DMS53 treated with DMSO at 0.1 percent for 48 hours (cell line): ENCODE measurements at regions not wholly inside any gene's neighbourhood (a gene's known extent, or its start where the extent isn't known, plus 50 kb on each side); places are given as distances from the start of the nearest gene placed in this dataset.
"Not testable (repeated sequence)": the region's sequence is repeated elsewhere in the genome, so short reads cannot be mapped to it uniquely, and the experiment has no call there.

Experiments
- DNase-seq: peaks from one replicate; lab custom pipeline; 2025; ENCODE audit not compliant: unreplicated experiment; lab: John Stamatoyannopoulos, UW

GRCh38 chr18:11388755-11389680 is 220.4 kb upstream of the SLC35G4 start:
- no peak for DNase-seq

DNA sequence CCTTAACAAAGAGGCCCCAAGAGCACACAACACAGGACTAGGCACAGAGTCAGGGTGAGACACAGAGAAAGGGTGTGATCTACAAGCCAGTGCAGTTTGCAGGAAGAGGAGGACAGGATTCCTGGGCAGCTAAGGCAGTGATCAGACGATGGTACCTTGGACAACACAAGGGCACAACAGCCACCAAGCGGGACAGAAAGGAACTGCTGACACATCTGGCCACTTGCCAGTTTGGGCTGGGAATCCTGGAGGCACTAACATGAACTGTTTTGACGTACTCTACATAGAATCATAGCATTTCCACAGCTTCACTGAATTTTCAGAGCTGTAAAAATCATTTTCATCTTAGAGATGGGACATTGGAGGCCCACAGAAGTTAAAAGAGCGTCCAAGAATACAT is 221.5 kb upstream of the SLC35G4 start:
- DNase-seq: peak; percentile 58

DNA sequence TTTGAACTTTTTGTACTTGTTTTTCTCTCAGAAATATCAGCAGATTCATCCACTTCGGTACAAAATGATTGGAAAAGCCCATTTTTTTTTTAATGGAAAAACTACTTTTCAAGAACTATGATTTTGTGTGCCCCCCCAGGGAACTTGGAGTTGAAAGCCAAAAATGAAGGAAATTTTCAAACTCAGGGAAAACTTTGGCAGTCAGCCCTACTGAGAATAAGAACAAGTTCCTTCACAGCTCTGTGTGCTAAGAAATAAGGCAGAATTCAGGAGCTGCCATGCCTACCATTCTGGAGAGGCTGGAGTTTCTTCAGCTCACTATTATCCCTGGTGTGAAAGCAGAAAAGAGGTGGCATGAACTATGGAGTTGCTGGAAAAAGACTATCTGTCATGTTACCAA is 226.0 kb upstream of the SLC35G4 start:
- DNase-seq: no peak

- no peak for DNase-seq
Observed at GRCh38 chr18:11380968-11381367, 228.4 kb upstream of the SLC35G4 start.

DNA sequence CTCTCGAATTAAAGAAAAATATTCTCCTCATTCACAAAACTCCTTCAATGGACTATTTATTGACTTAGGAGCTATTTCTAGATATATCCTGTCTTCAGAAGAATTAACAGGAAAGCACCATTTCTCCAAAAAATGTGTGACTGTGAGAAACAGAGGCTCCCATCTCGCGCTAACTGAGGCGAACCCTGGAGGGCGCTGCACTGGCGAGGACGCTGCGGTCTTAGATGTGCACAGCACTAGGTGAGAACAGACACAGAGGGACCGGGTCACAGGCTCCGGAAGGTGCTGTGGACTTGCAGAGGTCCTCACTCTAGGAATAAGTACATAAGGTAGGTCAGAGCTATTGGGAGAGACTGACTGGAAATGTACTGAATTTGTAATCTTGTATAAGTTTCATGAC is 229.7 kb upstream of the SLC35G4 start:
- no peak for DNase-seq

DNA sequence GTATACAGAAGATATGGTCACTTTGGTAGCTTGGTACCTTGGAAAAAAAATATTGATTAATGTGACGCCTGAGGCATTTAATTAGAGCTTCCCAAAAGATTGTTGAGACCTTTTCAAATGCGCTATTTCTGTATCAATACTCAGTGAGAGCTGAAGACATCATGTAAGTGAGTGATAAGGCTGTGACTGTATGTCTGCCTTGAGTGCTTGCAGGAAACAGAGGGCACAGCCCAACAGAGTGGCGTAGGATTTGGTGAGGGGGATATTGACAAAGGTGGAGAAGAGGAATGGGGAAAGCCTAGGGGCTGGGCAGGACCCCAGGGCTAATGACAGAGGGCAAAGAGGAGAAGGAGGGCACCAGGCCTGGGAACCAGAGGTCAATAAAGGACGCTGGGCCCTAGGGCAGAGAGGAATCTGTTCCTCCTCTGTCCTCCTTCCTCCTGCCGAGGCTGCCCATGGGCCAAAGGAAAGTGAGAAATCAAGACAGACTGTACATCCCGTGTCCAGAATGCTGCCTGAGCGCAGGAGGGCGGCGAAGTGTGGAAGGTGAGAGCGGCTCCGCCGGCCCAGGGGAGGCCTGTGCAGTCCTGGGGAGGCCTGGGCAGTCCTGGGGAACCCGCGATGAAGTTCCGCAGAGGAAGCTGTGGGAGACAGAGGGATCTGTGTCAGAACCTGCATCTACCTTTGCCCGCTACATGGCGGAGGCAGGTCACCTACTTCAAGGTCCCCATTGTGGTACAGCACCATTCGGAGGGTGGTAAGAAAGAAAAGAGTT is 228.6 kb upstream of the PIEZO2 start:
- DNase-seq: no peak

DNA sequence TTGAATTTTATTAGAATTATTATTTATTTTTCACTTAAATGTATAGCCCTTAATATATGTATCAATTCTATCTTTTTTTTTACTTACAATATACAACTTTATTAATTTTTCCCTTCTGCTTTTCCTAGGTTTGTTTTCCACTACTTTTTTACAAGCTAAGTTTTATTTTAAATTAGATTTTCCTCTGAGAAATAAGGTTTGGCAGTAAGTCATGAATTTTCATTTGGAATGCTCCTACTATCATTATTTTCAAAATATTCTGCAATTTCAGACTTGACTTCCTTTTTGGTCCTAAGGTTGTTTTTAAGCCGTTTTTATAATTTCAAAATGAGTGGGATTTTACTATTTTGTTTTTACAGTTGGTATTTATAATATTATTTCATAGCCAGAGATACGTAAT is 222.8 kb upstream of the PIEZO2 start:
- DNase-seq: no peak

GRCh38 chr18:11369556-11369955 is 220.2 kb upstream of the PIEZO2 start:
- DNase-seq: no peak

- DNase-seq: no peak
Observed at GRCh38 chr18:11368020-11368419, 218.7 kb upstream of the PIEZO2 start.

DNA sequence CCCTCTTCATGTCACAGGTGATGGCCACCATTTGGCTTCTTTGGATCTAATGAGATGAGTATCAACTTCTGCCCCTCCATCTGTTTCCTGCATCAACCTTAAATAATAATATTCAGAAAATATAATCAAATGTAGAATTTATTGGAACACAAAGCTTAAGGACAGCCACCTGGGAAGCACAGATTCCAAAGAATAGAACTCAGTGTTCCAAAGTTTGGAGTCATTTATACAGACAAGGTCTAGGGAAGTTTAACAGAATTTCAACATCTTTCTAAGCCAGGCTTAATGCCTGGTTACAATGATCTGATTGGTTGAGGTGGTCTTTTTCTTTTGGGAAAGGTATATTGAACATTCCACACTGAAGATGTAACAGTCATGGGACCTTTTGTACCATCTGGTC is 218.0 kb upstream of the PIEZO2 start:
- DNase-seq: no peak

DNA sequence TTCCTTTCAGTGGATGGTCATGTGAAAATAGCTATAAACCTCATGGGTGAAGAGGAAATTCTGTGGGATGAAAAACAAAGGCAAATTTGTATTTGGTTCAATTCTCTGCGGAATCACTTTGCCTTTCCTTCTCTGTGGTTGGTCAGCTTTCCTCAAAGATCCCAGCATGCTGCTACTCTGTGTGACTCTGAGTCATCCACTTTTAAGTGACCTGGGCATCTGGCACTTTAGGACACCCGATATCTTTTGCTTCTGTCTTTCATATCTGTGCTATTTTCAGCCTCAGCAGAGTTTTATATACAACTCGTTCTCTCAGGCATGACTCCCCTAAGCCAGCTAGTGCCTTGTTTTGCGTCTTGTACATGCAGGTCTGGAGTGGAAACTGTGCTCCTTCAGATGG is 217.0 kb upstream of the PIEZO2 start:
- peak; percentile 61 for DNase-seq

DNA sequence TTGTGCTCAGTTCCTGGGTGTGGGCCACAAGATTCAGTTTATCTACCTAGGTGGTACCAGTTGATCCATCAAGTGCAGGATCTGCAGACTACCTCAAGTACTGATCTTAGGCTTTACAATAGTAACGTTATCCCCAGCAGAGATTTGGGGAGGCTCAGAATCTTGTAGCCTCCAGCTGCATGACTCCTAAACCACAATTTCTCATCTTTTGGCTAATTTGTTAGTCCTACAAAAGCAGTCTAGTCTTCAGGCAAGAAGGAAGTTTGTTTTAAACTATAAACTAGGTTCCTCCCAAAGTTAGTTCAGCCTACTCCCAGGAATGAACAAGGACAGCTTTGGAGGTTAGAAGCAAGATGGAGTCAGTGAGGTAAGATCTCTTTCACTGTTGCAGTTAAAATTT is 213.5 kb upstream of the PIEZO2 start:
- DNase-seq: no peak

DNA sequence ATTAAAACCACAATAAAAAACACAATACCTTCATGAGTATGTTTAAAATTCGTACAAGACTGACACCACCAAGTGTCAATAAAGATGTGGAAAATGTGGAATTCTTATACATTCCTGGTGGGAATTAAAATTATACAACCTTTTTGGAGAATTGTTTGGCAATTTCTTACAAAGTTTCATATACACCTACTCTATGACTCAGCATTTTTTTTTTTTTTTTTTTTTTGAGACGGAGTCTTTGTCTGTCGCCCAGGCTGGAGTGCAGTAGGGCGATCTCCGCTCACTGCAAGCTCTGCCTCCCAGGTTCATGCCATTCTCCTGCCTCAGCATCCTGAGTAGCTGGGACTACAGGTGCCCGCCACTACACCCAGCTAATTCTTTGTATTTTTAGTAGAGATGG is 212.5 kb upstream of the PIEZO2 start:
- DNase-seq: not testable (repeated sequence)

- DNase-seq: no peak
Observed at GRCh38 chr18:11357678-11358077, 208.3 kb upstream of the PIEZO2 start.

DNA sequence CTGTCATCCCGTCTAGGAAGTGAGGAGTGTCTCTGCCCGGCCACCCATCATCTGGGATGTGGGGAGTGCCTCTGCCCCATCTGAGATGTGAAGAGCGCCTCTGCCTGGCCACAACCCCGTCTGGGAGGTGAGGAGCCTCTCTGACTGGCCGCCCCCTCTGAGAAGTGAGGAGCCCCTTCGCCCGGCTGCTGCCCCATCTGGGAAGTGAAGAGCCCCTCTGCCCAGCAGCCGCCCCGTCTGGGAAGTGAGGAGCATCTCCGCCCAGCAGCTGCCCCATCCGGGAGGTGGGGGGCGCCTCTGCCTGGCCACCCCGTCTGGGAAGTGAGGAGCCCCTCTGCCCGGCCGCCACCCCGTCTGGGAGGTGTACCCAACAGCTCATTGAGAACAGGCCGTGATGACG is 195.2 kb upstream of the PIEZO2 start:
- DNase-seq: not testable (repeated sequence)

- DNase-seq: no peak
Observed at GRCh38 chr18:11343096-11343495, 193.7 kb upstream of the PIEZO2 start.

DNA sequence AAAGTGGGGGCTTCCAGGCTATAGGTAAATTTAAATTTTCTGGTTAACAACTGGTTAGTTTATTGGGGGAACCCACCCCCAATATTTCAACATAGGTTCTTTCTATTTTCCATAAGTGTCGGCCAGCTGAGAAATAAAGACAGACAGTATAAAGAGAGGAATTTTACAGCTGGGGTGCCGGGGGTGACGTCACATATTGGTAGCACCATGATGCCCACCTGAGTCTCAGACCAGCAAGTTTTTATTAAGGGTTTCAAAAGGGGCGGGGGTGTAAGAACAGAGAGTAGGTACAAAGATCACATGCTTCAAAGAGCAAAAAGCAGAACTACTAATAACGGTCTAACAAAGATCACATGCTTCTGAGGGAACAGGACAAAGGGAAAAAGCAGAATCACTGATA is 192.7 kb upstream of the PIEZO2 start:
- DNase-seq: not testable (repeated sequence)

GRCh38 chr18:11339188-11339775 is 189.9 kb upstream of the PIEZO2 start:
- DNase-seq: no peak

- no peak for DNase-seq
Observed at GRCh38 chr18:11336241-11336640, 186.9 kb upstream of the PIEZO2 start.

GRCh38 chr18:11327391-11328009 is 178.1 kb upstream of the PIEZO2 start:
- no peak for DNase-seq
